ENCODE measurements at regions not wholly inside any gene's neighbourhood (a gene's known extent, or its start where the extent isn't known, plus 50 kb on each side); places are given as distances from the start of the nearest gene placed in this dataset.

GRCh38 chr7:119522263-119522662 lies 750.7 kb upstream of the KCND2 start:
- H3K36me3 Mint-ChIP-seq (ENCODE audit: low read depth, unreplicated experiment), result no peaks in the 10 kb centered on the region

GRCh38 chr7:119522698-119523097 lies 750.3 kb upstream of the KCND2 start:
- Histone ChIP-seq H3K4me2 (ENCODE audit: low read length) (no peak overlapping the region), H3K27ac (ENCODE audit: low read depth, low read length) (no peak overlapping the region), H3K9ac (ENCODE audit: low read length) (no peak overlapping the region), H3K36me3 (ENCODE audit: insufficient read depth, low read length) (no peaks in the 10 kb centered on the region), H3K27me3 (ENCODE audit: insufficient read depth, low read length) (no peaks in the 10 kb centered on the region), H3K9me3 (ENCODE audit: insufficient read depth, low read depth, low read length) (no peaks in the 10 kb centered on the region), H3K4me3 (ENCODE audit: insufficient read depth, low read depth, low read length) (no peak overlapping the region), H3K79me2 (ENCODE audit: insufficient read depth, low read length) (no peaks in the 10 kb centered on the region), H3K4me1 (ENCODE audit: insufficient read depth, low read length) (no peaks in the 10 kb centered on the region), H4K20me1 (ENCODE audit: insufficient read depth, low read length) (no peaks in the 10 kb centered on the region), H2AFZ (ENCODE audit: low read depth, low read length) (no peak overlapping the region)
- no peaks in the 10 kb centered on the region for H3K9me3 Mint-ChIP-seq (ENCODE audit: unreplicated experiment)
- TF ChIP-seq CTCF (IDR thresholded peaks at IDR 0.05; ENCODE audit: insufficient read depth, low read depth, low read length) (no peak), EZH2 (IDR thresholded peaks at IDR 0.05; ENCODE audit: insufficient read depth, low read length) (no peak)
- no peak for DNase-seq (ENCODE audit: low read depth)
- no peak for FAIRE-seq
- H3K27me3 Mint-ChIP-seq (ENCODE audit: low read depth, unreplicated experiment), result no peaks in the 10 kb centered on the region
- no peak overlapping the region for H3K4me3 Mint-ChIP-seq (ENCODE audit: unreplicated experiment)
- no peak overlapping the region for H3K27ac Mint-ChIP-seq (ENCODE audit: unreplicated experiment)
- no peaks in the 10 kb centered on the region for H3K36me3 Mint-ChIP-seq (ENCODE audit: low read depth, unreplicated experiment)
- H3K4me1 Mint-ChIP-seq (ENCODE audit: low read depth, unreplicated experiment), result no peaks in the 10 kb centered on the region

More at GRCh38 chr7:119522263-119522662, 750.7 kb upstream of the KCND2 start:
- H3K36me3 ChIP-seq (ENCODE audit: insufficient read depth, low read length), result no peaks in the 10 kb centered on the region
- H3K27ac Mint-ChIP-seq (ENCODE audit: unreplicated experiment), result no peak overlapping the region
- FAIRE-seq, result no peak
- no peaks in the 10 kb centered on the region for H3K4me1 ChIP-seq (ENCODE audit: insufficient read depth, low read length)
- DNase-seq (ENCODE audit: low read depth), result no peak
- H2AFZ ChIP-seq (ENCODE audit: low read depth, low read length), result no peak overlapping the region
- H3K9ac ChIP-seq (ENCODE audit: low read length), result no peak overlapping the region
- no peaks in the 10 kb centered on the region for H3K27me3 Mint-ChIP-seq (ENCODE audit: low read depth, unreplicated experiment)
- H3K9me3 ChIP-seq (ENCODE audit: insufficient read depth, low read depth, low read length), result no peaks in the 10 kb centered on the region
- H3K4me3 Mint-ChIP-seq (ENCODE audit: unreplicated experiment), result no peak overlapping the region
- TF ChIP-seq EZH2 (IDR thresholded peaks at IDR 0.05; ENCODE audit: insufficient read depth, low read length), result no peak
- no peak for TF ChIP-seq CTCF (IDR thresholded peaks at IDR 0.05; ENCODE audit: insufficient read depth, low read depth, low read length)
- no peaks in the 10 kb centered on the region for H4K20me1 ChIP-seq (ENCODE audit: insufficient read depth, low read length)
- H3K4me2 ChIP-seq (ENCODE audit: low read length), result no peak overlapping the region
- no peak overlapping the region for H3K27ac ChIP-seq (ENCODE audit: low read depth, low read length)
- no peaks in the 10 kb centered on the region for H3K27me3 ChIP-seq (ENCODE audit: insufficient read depth, low read length)
- H3K4me3 ChIP-seq (ENCODE audit: insufficient read depth, low read depth, low read length), result no peak overlapping the region
- H3K4me1 Mint-ChIP-seq (ENCODE audit: low read depth, unreplicated experiment), result no peaks in the 10 kb centered on the region
- H3K9me3 Mint-ChIP-seq (ENCODE audit: unreplicated experiment), result no peaks in the 10 kb centered on the region
- H3K79me2 ChIP-seq (ENCODE audit: insufficient read depth, low read length), result no peaks in the 10 kb centered on the region

- Histone ChIP-seq H3K27me3 (ENCODE audit: insufficient read depth, low read length) (peaks cover 3% of the 10 kb centered on the region), H3K9me3 (ENCODE audit: insufficient read depth, low read depth, low read length) (no peaks in the 10 kb centered on the region), H3K79me2 (ENCODE audit: insufficient read depth, low read length) (no peaks in the 10 kb centered on the region), H3K4me1 (ENCODE audit: insufficient read depth, low read length) (peaks cover 7% of the 10 kb centered on the region), H3K4me2 (ENCODE audit: low read length) (peak overlapping the region; percentile 26), H3K27ac (ENCODE audit: low read depth, low read length) (no peak overlapping the region), H3K4me3 (ENCODE audit: insufficient read depth, low read depth, low read length) (no peak overlapping the region), H2AFZ (ENCODE audit: low read depth, low read length) (no peak overlapping the region), H4K20me1 (ENCODE audit: insufficient read depth, low read length) (no peaks in the 10 kb centered on the region), H3K9ac (ENCODE audit: low read length) (no peak overlapping the region), H3K36me3 (ENCODE audit: insufficient read depth, low read length) (no peaks in the 10 kb centered on the region)
- DNase-seq (ENCODE audit: low read depth), result peak; percentile 82
- no peaks in the 10 kb centered on the region for H3K9me3 Mint-ChIP-seq (ENCODE audit: unreplicated experiment)
- peaks cover 6% of the 10 kb centered on the region for H3K4me1 Mint-ChIP-seq (ENCODE audit: low read depth, unreplicated experiment)
- FAIRE-seq, result peak; percentile 37
- no peak overlapping the region for H3K4me3 Mint-ChIP-seq (ENCODE audit: unreplicated experiment)
- peak overlapping the region; percentile 10 for H3K27ac Mint-ChIP-seq (ENCODE audit: unreplicated experiment)
- H3K36me3 Mint-ChIP-seq (ENCODE audit: low read depth, unreplicated experiment), result no peaks in the 10 kb centered on the region
- TF ChIP-seq EZH2 (IDR thresholded peaks at IDR 0.05; ENCODE audit: insufficient read depth, low read length) (no peak), CTCF (IDR thresholded peaks at IDR 0.05; ENCODE audit: insufficient read depth, low read depth, low read length) (no peak)
- H3K27me3 Mint-ChIP-seq (ENCODE audit: low read depth, unreplicated experiment), result no peaks in the 10 kb centered on the region
Observed at GRCh38 chr7:119545118-119545517, 727.9 kb upstream of the KCND2 start.

All from astrocyte (in vitro differentiated cells and primary cell).